Fibroblast of the aortic adventitia (primary cell): ENCODE measurements at regions not wholly inside any gene's neighbourhood (a gene's known extent, or its start where the extent isn't known, plus 50 kb on each side); places are given as distances from the start of the nearest gene placed in this dataset.

Experiments used
- DNase-seq: peaks from one replicate; pipeline ENCODE4 v3.0.0-alpha.2; 2010; ENCODE audit warnings: low read depth
- H3K4me3 ChIP-seq: 2 replicates; pipeline ENCODE4 v1.5.1; 2011; ENCODE audit warnings: low read depth, mild to moderate bottlenecking, control low read depth, low read length, moderate library complexity
- TF ChIP-seq, protein P1 (sequence below): IDR thresholded peaks from 2 replicates; pipeline ENCODE4 v1.5.1; 2011; ENCODE audit warnings: mild to moderate bottlenecking, low read length, control low read depth, inconsistent platforms; ENCODE audit not compliant: insufficient read depth

DNA sequence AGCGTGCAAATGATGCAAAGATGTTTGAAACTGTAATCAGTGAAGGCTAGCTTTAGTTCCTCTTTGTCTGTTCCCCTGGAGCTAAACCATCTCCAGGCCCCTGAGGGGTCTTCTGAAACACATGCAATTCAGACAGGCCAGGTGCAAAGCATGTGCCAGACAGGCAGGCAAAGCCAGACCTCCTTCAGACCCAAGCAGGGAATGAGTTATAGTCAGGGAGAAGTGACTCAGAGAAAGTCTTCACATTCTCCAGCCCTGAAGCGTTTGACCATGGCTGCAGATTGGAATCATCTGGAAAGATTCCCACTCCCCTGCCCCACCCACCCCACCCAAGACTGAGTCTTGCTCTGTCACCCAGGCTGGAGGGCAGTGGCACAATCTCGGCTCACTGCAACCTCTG lies 187.0 kb upstream of the ISX start:
- no peak overlapping the region for H3K4me3 ChIP-seq
- TF ChIP-seq, protein P1, sequence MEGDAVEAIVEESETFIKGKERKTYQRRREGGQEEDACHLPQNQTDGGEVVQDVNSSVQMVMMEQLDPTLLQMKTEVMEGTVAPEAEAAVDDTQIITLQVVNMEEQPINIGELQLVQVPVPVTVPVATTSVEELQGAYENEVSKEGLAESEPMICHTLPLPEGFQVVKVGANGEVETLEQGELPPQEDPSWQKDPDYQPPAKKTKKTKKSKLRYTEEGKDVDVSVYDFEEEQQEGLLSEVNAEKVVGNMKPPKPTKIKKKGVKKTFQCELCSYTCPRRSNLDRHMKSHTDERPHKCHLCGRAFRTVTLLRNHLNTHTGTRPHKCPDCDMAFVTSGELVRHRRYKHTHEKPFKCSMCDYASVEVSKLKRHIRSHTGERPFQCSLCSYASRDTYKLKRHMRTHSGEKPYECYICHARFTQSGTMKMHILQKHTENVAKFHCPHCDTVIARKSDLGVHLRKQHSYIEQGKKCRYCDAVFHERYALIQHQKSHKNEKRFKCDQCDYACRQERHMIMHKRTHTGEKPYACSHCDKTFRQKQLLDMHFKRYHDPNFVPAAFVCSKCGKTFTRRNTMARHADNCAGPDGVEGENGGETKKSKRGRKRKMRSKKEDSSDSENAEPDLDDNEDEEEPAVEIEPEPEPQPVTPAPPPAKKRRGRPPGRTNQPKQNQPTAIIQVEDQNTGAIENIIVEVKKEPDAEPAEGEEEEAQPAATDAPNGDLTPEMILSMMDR, result no peak
- DNase-seq, result no peak

DNA sequence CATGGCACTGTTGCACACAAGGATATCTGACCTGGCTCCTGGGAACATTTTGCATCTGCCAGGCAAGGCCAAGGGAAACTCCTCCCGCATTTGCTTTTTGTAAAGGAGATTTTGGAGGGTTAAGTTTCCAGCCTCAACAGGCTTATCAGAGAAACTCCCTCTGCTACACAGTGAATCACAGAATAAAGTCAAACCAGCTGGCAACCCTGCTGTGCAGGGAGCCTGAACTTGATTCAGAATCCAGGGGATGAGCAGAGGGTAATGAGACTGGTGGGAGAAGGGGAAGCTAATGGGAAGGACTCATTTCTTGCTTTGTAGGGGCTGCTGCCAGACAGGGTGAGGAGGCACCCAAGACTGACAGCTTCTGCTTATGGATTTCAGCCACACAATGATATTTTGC lies 185.3 kb upstream of the ISX start:
- no peak for DNase-seq
- TF ChIP-seq, protein P1, result no peak
- H3K4me3 ChIP-seq, result no peak overlapping the region

DNA sequence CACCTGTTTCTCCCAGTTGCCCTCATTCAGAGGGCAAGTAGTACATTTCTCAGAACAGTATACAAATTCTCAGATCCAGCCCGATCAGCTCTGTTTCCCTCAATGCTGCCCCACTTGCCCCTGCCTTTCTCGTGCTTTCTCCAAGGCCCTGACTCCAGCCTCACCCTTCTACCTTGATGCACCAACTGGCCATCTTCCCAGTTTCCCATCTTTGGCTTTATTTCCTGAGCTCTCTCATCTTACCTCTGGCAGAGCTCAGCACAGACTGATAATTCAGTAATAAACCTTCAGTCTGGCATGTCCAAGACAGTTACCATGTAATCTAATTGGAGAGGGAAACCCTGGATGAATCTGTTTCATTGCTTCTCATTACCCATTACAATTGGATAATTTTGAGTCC lies 184.5 kb upstream of the ISX start:
- TF ChIP-seq, protein P1, result no peak
- no peak overlapping the region for H3K4me3 ChIP-seq
- DNase-seq, result no peak

DNA sequence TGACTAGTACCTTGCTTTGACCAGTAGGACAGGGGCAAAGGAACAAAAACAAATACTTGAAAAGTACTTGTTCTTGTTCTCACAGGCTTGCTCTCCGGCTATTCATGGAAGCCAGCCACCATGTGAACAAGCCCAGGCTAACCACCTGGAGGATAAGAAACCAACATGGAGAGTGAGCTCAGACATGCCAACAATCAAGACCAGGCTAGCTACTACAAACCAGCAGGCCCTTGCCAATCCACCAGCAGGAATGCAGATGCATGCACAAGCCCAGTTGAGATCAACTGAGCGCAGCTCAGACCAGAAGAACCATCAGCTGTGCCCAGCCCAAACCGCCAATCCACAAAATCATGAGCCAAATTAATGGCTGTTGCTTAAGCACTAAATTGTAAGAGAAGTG lies 180.1 kb upstream of the ISX start:
- DNase-seq, result no peak
- TF ChIP-seq, protein P1, result no peak
- no peak overlapping the region for H3K4me3 ChIP-seq

DNA sequence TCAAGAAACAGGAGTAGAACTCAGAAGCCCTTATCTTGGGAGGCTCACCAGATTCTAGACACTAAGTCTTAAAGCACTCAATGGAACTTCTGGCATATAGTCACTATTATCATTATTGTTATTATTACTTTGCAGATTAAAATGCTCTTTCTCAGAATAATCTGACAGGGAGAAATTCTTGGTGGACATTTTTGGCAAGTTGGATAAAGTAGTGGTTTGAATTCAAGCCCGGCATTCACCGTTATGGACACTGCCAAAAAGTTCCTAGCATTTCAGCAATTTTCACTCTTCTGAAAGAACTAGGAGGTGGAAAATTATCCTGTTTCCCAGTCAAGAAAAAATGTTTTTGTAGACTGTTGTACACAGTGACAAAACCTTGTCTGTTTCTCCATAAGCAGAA lies 179.6 kb upstream of the ISX start:
- no peak overlapping the region for H3K4me3 ChIP-seq
- DNase-seq, result peak; percentile 2
- TF ChIP-seq, protein P1, result no peak

DNA sequence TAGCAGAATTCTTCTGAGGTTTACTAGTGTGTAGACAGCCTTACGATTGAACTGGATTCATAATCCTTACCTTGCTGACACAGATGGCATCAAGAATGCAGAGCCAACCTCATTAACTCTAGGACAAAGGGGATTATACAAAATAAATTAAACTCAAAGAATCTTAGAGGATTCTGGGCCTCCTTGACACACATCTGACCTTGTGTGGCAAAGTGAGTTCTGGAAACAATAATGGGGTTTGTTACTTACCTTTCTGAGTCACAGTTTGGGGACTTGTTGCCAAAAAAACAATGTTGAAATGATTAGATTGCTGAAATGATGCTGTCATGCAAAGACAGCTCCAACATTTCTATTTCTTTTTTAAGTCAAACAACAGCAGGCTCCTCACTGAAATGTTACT lies 179.1 kb upstream of the ISX start:
- no peak overlapping the region for H3K4me3 ChIP-seq
- TF ChIP-seq, protein P1, result no peak
- DNase-seq, result no peak

DNA sequence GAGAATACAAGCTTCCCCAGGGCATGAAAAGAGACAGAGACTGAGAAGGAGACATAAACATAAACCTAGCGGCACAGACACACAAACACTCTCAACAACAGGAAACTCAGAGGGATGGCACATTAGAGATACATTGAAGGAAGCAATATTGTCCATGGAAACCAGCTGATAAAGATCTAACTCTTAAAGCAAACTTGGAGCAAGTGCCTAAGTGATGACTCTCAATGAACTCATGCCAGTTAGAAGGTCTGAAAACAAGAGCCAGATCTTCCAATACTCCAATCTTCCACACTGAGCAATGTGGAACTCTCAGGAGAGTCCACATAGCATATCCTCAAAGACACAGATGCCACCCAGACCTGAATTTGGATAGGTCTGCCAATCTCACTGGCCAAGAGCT lies 168.8 kb upstream of the ISX start:
- TF ChIP-seq, protein P1, result no peak
- H3K4me3 ChIP-seq, result no peak overlapping the region
- DNase-seq, result no peak
